IPS-20b (cell line): ENCODE measurements at regions not wholly inside any gene's neighbourhood (a gene's known extent, or its start where the extent isn't known, plus 50 kb on each side); places are given as distances from the start of the nearest gene placed in this dataset.
"Not testable (repeated sequence)": the region's sequence is repeated elsewhere in the genome, so short reads cannot be mapped to it uniquely, and the experiment has no call there.

Experiments
- H3K27ac ChIP-seq: one replicate; pipeline ENCODE4 v1.5.1; 2013; ENCODE audit warnings: low read length
- H3K27me3 ChIP-seq: 2 replicates; pipeline ENCODE4 v1.6.1; 2013; ENCODE audit warnings: mild to moderate bottlenecking, low read length, inconsistent platforms; ENCODE audit not compliant: insufficient read depth
- H3K36me3 ChIP-seq: 2 replicates; pipeline ENCODE4 v1.6.1; 2013; ENCODE audit warnings: low read depth, mild to moderate bottlenecking, inconsistent platforms, low read length, moderate library complexity; ENCODE audit not compliant: insufficient read depth
- H3K4me1 ChIP-seq: 2 replicates; pipeline ENCODE4 v1.6.1; 2013; ENCODE audit warnings: mild to moderate bottlenecking, control low read depth, inconsistent platforms, low read length, moderate library complexity; ENCODE audit not compliant: insufficient read depth
- H3K4me3 ChIP-seq: 2 replicates; pipeline ENCODE4 v1.5.1; 2013; ENCODE audit warnings: mild to moderate bottlenecking, low read length, inconsistent platforms
- H3K9ac ChIP-seq: 2 replicates; pipeline ENCODE4 v1.6.1; 2013; ENCODE audit warnings: low read depth, mild to moderate bottlenecking, inconsistent platforms, low read length, moderate library complexity
- H3K9me3 ChIP-seq: 2 replicates; pipeline ENCODE4 v1.6.1; 2013; ENCODE audit warnings: mild to moderate bottlenecking, low read depth, low read length, inconsistent platforms; ENCODE audit not compliant: insufficient read depth

DNA sequence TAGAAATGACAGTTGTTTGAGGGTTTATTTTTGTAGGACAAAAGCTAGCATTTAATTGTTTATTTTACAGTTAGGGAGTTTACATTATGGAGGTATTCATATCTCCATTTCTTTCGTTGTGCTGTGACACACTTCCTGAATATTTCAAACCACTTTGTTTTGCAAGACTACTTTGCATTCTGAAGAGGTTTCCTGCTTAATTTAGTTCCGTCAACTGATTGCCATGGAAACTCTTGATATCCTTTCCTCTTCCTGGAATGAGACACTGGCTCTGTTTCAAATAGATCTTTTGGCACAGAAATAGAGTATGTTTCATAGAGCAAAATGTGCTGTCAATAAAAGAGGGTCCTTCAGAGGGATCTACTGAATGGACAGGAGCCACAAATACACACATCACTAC lies 159.5 kb upstream of the AGR3 start:
- Histone ChIP-seq H3K36me3 (no peaks in the 10 kb centered on the region), H3K27ac (no peak overlapping the region), H3K4me1 (no peaks in the 10 kb centered on the region), H3K9me3 (no peaks in the 10 kb centered on the region), H3K9ac (no peak overlapping the region), H3K27me3 (no peaks in the 10 kb centered on the region), H3K4me3 (no peak overlapping the region)

- no peak overlapping the region for H3K9ac ChIP-seq
- no peaks in the 10 kb centered on the region for H3K36me3 ChIP-seq
- H3K4me3 ChIP-seq, result no peak overlapping the region
- no peaks in the 10 kb centered on the region for H3K27me3 ChIP-seq
- no peaks in the 10 kb centered on the region for H3K9me3 ChIP-seq
- no peak overlapping the region for H3K27ac ChIP-seq
- H3K4me1 ChIP-seq, result no peaks in the 10 kb centered on the region
Measured at GRCh38 chr7:17042211-17042610, 160.4 kb upstream of the AGR3 start.

GRCh38 chr7:17043012-17043877 lies 161.5 kb upstream of the AGR3 start:
- no peaks in the 10 kb centered on the region for H3K4me1 ChIP-seq
- no peak overlapping the region for H3K4me3 ChIP-seq
- no peaks in the 10 kb centered on the region for H3K27me3 ChIP-seq
- H3K9me3 ChIP-seq, result no peaks in the 10 kb centered on the region
- no peak overlapping the region for H3K27ac ChIP-seq
- H3K9ac ChIP-seq, result no peak overlapping the region
- H3K36me3 ChIP-seq, result no peaks in the 10 kb centered on the region

DNA sequence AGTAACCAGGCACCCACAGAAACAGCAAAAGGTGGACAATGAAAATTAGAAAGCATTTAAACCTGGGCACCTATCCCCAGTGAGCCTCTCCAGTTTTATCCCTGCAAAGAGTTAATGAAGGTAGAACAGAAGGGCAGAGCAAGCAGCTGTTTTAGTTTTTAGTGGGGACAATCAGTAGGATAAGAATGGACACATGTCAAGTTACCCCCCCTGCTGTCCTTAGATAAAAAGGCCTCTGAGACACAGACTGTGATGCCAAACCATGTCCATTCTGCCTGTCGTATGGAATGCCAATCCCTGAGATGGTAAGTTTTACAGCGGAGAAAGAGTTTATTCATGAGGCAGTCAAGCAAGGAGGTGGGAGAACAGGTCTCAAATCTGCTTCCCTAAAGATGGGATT lies 162.6 kb upstream of the AGR3 start:
- no peak overlapping the region for H3K4me3 ChIP-seq
- H3K36me3 ChIP-seq, result no peaks in the 10 kb centered on the region
- H3K27ac ChIP-seq, result no peak overlapping the region
- H3K4me1 ChIP-seq, result no peaks in the 10 kb centered on the region
- H3K27me3 ChIP-seq, result no peaks in the 10 kb centered on the region
- no peak overlapping the region for H3K9ac ChIP-seq
- no peaks in the 10 kb centered on the region for H3K9me3 ChIP-seq

GRCh38 chr7:17044861-17045260 lies 163.1 kb upstream of the AGR3 start:
- Histone ChIP-seq H3K9ac (no peak overlapping the region), H3K27me3 (no peaks in the 10 kb centered on the region), H3K4me1 (no peaks in the 10 kb centered on the region), H3K4me3 (no peak overlapping the region), H3K9me3 (no peaks in the 10 kb centered on the region), H3K36me3 (no peaks in the 10 kb centered on the region), H3K27ac (no peak overlapping the region)

DNA sequence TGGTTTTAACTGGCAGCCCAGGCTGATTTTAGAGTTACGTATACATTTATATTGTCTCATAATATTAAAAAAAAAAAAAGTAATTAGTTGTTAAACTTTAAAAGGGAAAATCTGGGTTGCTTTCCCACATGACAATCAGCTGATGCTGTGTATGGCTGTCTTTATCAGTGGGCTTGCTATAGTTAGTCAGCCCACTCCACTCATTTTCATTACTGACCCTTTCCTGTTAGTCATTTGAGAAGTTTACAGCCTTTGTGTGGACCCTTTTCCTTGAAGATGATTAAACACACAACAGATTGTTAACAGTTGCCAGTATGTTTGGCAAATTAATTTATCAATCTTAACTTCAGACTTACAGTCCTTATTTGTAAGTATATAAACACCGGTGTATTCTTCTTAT lies 164.5 kb upstream of the AGR3 start:
- no peaks in the 10 kb centered on the region for H3K4me1 ChIP-seq
- H3K9ac ChIP-seq, result no peak overlapping the region
- H3K36me3 ChIP-seq, result no peaks in the 10 kb centered on the region
- H3K9me3 ChIP-seq, result no peaks in the 10 kb centered on the region
- no peaks in the 10 kb centered on the region for H3K27me3 ChIP-seq
- no peak overlapping the region for H3K27ac ChIP-seq
- no peak overlapping the region for H3K4me3 ChIP-seq

GRCh38 chr7:17046666-17047065 lies 164.9 kb upstream of the AGR3 start:
- Histone ChIP-seq H3K27ac (no peak overlapping the region), H3K36me3 (no peaks in the 10 kb centered on the region), H3K27me3 (no peaks in the 10 kb centered on the region), H3K4me3 (no peak overlapping the region), H3K9me3 (no peaks in the 10 kb centered on the region), H3K9ac (no peak overlapping the region), H3K4me1 (no peaks in the 10 kb centered on the region)

DNA sequence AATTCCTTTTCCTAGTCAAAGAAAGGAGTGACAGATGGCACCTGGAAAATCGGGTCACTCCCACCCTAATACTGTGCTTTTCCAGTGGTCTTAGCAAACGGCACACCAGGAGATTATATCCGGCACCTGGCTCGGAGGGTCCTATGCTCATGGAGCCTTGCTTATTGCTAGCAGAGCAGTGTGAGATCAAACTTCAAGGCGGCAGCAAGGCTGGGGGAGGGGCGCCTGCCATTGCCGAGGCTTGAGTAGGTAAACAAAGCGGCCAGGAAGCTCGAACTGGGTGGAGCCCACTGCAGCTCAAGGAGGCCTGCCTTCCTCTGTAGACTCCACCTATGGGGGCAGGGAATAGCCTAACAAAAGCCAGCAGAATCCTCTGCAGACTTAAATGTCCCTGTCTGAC lies 171.4 kb upstream of the AGR3 start:
- not testable (repeated sequence) for H3K4me1 ChIP-seq, H3K27ac ChIP-seq, H3K27me3 ChIP-seq, H3K9ac ChIP-seq, H3K4me3 ChIP-seq, H3K9me3 ChIP-seq, H3K36me3 ChIP-seq

- Histone ChIP-seq H3K4me3 (no peak overlapping the region), H3K4me1 (no peaks in the 10 kb centered on the region), H3K27ac (no peak overlapping the region), H3K9me3 (no peaks in the 10 kb centered on the region), H3K9ac (no peak overlapping the region), H3K36me3 (no peaks in the 10 kb centered on the region), H3K27me3 (no peaks in the 10 kb centered on the region)
Measured at GRCh38 chr7:17054206-17054605, 172.4 kb upstream of the AGR3 start.

- Histone ChIP-seq H3K27ac (no peak overlapping the region), H3K27me3 (no peaks in the 10 kb centered on the region), H3K9me3 (no peaks in the 10 kb centered on the region), H3K4me3 (no peak overlapping the region), H3K9ac (no peak overlapping the region), H3K4me1 (no peaks in the 10 kb centered on the region), H3K36me3 (no peaks in the 10 kb centered on the region)
Measured at GRCh38 chr7:17054836-17055235, 173.1 kb upstream of the AGR3 start.

- no peak overlapping the region for H3K27ac ChIP-seq
- no peak overlapping the region for H3K4me3 ChIP-seq
Measured at GRCh38 chr7:17055596-17055995, 173.8 kb upstream of the AGR3 start.

DNA sequence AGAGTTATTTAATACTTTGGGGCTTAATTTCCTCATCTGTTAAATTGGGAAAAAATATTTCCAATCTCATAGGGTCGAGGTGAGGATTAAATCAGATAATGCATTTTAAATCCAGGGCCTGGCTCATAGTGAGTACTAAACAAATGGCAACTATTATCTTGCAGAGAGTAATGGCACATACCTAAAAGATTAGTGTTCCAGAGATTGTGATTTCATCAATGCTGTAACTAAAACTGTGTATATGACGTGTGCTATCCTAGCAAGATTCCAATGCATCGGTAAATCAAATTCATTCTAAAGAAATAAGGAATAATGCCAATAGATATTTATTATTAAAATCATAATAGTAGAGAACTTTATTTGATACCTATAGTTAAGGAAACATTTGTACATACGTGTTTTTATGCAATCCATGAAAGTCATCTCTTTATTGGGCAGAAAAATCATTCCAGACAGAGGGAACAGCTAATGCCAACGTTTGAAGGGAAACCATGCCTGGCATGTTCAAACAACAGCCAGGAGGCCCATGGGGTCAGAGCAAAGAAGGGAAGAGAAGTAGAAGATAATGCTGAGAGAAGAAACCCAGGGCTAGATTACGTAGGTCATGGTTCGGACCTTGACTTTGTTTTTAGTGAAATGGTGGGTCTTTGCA lies 174.8 kb upstream of the AGR3 start:
- no peak overlapping the region for H3K27ac ChIP-seq
- H3K36me3 ChIP-seq, result no peaks in the 10 kb centered on the region
- no peak overlapping the region for H3K9ac ChIP-seq
- H3K4me1 ChIP-seq, result no peaks in the 10 kb centered on the region
- no peaks in the 10 kb centered on the region for H3K9me3 ChIP-seq
- no peak overlapping the region for H3K4me3 ChIP-seq
- H3K27me3 ChIP-seq, result no peaks in the 10 kb centered on the region

More at GRCh38 chr7:17055596-17055995, 173.8 kb upstream of the AGR3 start:
- Histone ChIP-seq H3K4me1 (no peaks in the 10 kb centered on the region), H3K9ac (no peak overlapping the region), H3K27me3 (no peaks in the 10 kb centered on the region), H3K36me3 (no peaks in the 10 kb centered on the region), H3K9me3 (no peaks in the 10 kb centered on the region)
